Smooth muscle cell (in vitro differentiated cells): ENCODE measurements at regions not wholly inside any gene's neighbourhood (a gene's known extent, or its start where the extent isn't known, plus 50 kb on each side); places are given as distances from the start of the nearest gene placed in this dataset.

ENCODE experiments used
- DNase-seq: peaks from one replicate; lab custom pipeline; 2025; ENCODE audit not compliant: unreplicated experiment; lab: John Stamatoyannopoulos, UW
- H2AFZ ChIP-seq: fragments of 200-600 bp; sonication (generic); 2 replicates; pipeline ENCODE4 v1.6.0; 2016; ENCODE audit warnings: antibody characterized with exemption, low read depth, mild to moderate bottlenecking
- H3F3A ChIP-seq: fragments of 200-600 bp; sonication (generic); 2 replicates; pipeline ENCODE4 v1.6.0; 2017; ENCODE audit warnings: antibody characterized with exemption, low read depth
- H3K27ac ChIP-seq: fragments of 200-600 bp; sonication (generic); 2 replicates; pipeline ENCODE4 v1.5.1; 2016; ENCODE audit warnings: low read depth, mild to moderate bottlenecking
- H3K27me3 ChIP-seq: fragments of 200-600 bp; sonication (generic); 2 replicates; pipeline ENCODE4 v1.6.1; 2016; ENCODE audit warnings: low read depth, mild to moderate bottlenecking
- H3K36me3 ChIP-seq: fragments of 200-600 bp; sonication (generic); 2 replicates; pipeline ENCODE4 v1.5.1; 2016; ENCODE audit warnings: low read depth
- H3K4me1 ChIP-seq: fragments of 200-600 bp; sonication (generic); 2 replicates; pipeline ENCODE4 v1.5.1; 2016; ENCODE audit warnings: low read depth
- H3K4me2 ChIP-seq: fragments of 200-600 bp; sonication (generic); 2 replicates; pipeline ENCODE4 v1.6.0; 2016; ENCODE audit warnings: mild to moderate bottlenecking
- H3K4me3 ChIP-seq: fragments of 200-600 bp; sonication (generic); 2 replicates; pipeline ENCODE4 v1.5.1; 2016; ENCODE audit warnings: mild to moderate bottlenecking
- H3K79me2 ChIP-seq: fragments of 200-600 bp; sonication (generic); 2 replicates; pipeline ENCODE4 v1.6.0; 2016; ENCODE audit warnings: low read depth, mild to moderate bottlenecking
- H3K9ac ChIP-seq: fragments of 200-600 bp; sonication (generic); 2 replicates; pipeline ENCODE4 v1.6.0; 2016; ENCODE audit warnings: low read depth
- H3K9me3 ChIP-seq: fragments of 200-600 bp; sonication (generic); replicated peaks from 2 replicates; pipeline ENCODE4 v1.5.1; 2016; ENCODE audit warnings: low read depth
- H4K20me1 ChIP-seq: fragments of 200-600 bp; sonication (generic); 2 replicates; pipeline ENCODE4 v1.6.0; 2016; ENCODE audit warnings: low read depth
- WGBS: methylation state at CpG from one replicate; pipeline ENCODE4 v1.1.7; 2016; ENCODE audit warnings: low lambda C conversion rate; 5-methylcytosine and 5-hydroxymethylcytosine counted together
- TF ChIP-seq, protein P1 (sequence below): fragments of 200-600 bp; sonication (generic); IDR thresholded peaks from 2 replicates; pipeline ENCODE4 v1.5.1; 2017; ENCODE audit warnings: borderline replicate concordance, mild to moderate bottlenecking, antibody characterized with exemption; ENCODE audit not compliant: insufficient read depth, poor library complexity, severe bottlenecking

GRCh38 chr11:16611926-16612565, 126.4 kb upstream of the C11orf58 start:
- Histone ChIP-seq H3K79me2 (peaks cover 36% of the 10 kb centered on the region), H3K27ac (peak overlapping the region; percentile 12), H3F3A (no peaks in the 10 kb centered on the region), H3K9me3 (no peaks in the 10 kb centered on the region), H4K20me1 (no peaks in the 10 kb centered on the region), H3K4me3 (peak overlapping the region; percentile 67), H3K4me1 (peaks cover 27% of the 10 kb centered on the region), H3K36me3 (no peaks in the 10 kb centered on the region), H2AFZ (peak overlapping the region; percentile 73), H3K4me2 (peak overlapping the region; percentile 94), H3K9ac (no peak overlapping the region), H3K27me3 (peaks cover 8% of the 10 kb centered on the region)
- WGBS = 6% methylated on average over 11 of the region's 11 CpGs
- TF ChIP-seq, protein P1, sequence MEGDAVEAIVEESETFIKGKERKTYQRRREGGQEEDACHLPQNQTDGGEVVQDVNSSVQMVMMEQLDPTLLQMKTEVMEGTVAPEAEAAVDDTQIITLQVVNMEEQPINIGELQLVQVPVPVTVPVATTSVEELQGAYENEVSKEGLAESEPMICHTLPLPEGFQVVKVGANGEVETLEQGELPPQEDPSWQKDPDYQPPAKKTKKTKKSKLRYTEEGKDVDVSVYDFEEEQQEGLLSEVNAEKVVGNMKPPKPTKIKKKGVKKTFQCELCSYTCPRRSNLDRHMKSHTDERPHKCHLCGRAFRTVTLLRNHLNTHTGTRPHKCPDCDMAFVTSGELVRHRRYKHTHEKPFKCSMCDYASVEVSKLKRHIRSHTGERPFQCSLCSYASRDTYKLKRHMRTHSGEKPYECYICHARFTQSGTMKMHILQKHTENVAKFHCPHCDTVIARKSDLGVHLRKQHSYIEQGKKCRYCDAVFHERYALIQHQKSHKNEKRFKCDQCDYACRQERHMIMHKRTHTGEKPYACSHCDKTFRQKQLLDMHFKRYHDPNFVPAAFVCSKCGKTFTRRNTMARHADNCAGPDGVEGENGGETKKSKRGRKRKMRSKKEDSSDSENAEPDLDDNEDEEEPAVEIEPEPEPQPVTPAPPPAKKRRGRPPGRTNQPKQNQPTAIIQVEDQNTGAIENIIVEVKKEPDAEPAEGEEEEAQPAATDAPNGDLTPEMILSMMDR = no peak
- DNase-seq = no peak

- peak overlapping the region; percentile 12 for H3K27ac ChIP-seq
- peaks cover 27% of the 10 kb centered on the region for H3K4me1 ChIP-seq
- TF ChIP-seq, protein P1 = no peak
- WGBS = 8% methylated on average over 14 of the region's 14 CpGs
- no peaks in the 10 kb centered on the region for H3K9me3 ChIP-seq
- H3K27me3 ChIP-seq = peaks cover 8% of the 10 kb centered on the region
- no peak for DNase-seq
- no peaks in the 10 kb centered on the region for H3K36me3 ChIP-seq
- H2AFZ ChIP-seq = peak overlapping the region; percentile 73
- peak overlapping the region; percentile 94 for H3K4me2 ChIP-seq
- H3K4me3 ChIP-seq = peak overlapping the region; percentile 67
- peaks cover 2% of the 10 kb centered on the region for H3F3A ChIP-seq
- H3K79me2 ChIP-seq = peaks cover 31% of the 10 kb centered on the region
- H3K9ac ChIP-seq = no peak overlapping the region
- no peaks in the 10 kb centered on the region for H4K20me1 ChIP-seq
These were observed 127.0 kb upstream of the C11orf58 start for GRCh38 chr11:16611401-16611921.

DNA sequence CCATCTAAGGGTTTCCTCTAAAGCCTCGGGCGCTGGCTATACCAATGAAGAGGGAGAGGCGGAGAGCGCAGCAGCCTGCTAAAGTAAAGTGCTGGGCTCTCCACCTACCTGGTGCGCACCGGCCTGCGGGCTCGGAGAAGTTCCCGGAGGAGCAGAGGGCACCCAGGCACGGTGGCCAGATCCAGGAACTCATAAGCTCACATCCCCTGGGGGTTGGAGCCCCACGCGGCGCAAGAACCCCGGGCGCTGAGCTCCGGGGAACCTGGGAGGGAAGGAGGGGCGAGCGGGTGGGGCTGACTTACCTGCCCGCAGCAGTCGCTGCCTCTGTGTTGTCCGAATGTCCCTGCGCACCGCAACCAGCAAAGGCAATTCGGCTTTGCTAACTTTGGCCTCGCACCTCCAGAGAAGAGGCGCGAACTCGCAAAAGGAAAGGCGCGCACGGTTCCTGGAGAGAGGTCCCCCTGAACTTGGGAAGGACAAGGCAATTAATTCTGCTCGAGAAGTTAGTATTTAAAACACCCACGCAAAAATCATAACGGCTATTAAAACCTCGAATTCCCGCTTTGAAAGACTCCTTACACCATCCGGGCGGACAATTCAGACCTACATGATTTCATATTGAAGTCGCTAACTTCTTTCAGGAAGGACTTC, 127.6 kb upstream of the C11orf58 start:
- Histone ChIP-seq H3F3A (peaks cover 7% of the 10 kb centered on the region), H3K27ac (no peak overlapping the region), H3K9ac (no peak overlapping the region), H3K4me1 (peaks cover 27% of the 10 kb centered on the region), H3K36me3 (no peaks in the 10 kb centered on the region), H2AFZ (peak overlapping the region; percentile 73), H3K4me2 (peak overlapping the region; percentile 94), H4K20me1 (no peaks in the 10 kb centered on the region), H3K4me3 (peak overlapping the region; percentile 67), H3K9me3 (no peaks in the 10 kb centered on the region), H3K79me2 (peaks cover 25% of the 10 kb centered on the region), H3K27me3 (peaks cover 8% of the 10 kb centered on the region)
- DNase-seq = no peak
- 10% methylated on average over 39 of the region's 39 CpGs for WGBS
- TF ChIP-seq, protein P1 = no peak
